ENCODE measurements at regions not wholly inside any gene's neighbourhood (a gene's known extent, or its start where the extent isn't known, plus 50 kb on each side); places are given as distances from the start of the nearest gene placed in this dataset.

GRCh38 chr5:171725205-171725601 lies 60.4 kb upstream of the SMIM23 start:
- TF ChIP-seq CTCF (IDR thresholded peaks at IDR 0.05) (no peak), POLR2A (IDR thresholded peaks at IDR 0.05) (no peak)

All from body of pancreas (tissue), 4 donors.